ENCODE measurements at regions not wholly inside any gene's neighbourhood (a gene's known extent, or its start where the extent isn't known, plus 50 kb on each side); places are given as distances from the start of the nearest gene placed in this dataset.

- H3K27me3 Mint-ChIP-seq (ENCODE audit: low read depth, poor library complexity) = no peaks in the 10 kb centered on the region
- H3K9me3 Mint-ChIP-seq = no peaks in the 10 kb centered on the region
- no peak for TF ChIP-seq CTCF (IDR thresholded peaks at IDR 0.05)
- DNase-seq = no peak
- H3K27ac Mint-ChIP-seq = no peak overlapping the region
- H3K36me3 Mint-ChIP-seq (ENCODE audit: low read depth) = no peaks in the 10 kb centered on the region
- H3K4me3 Mint-ChIP-seq = no peak overlapping the region
- H3K4me1 Mint-ChIP-seq = peaks cover 7% of the 10 kb centered on the region
Measured at GRCh38 chr6:54706844-54707605, 139.5 kb upstream of the FAM83B start.

- H3K4me1 Mint-ChIP-seq = peaks cover 7% of the 10 kb centered on the region
Measured at GRCh38 chr6:54710456-54710855, 136.1 kb upstream of the FAM83B start.

GRCh38 chr6:54716010-54716409 lies 130.6 kb upstream of the FAM83B start:
- no peak for DNase-seq
- Mint-ChIP-seq H3K36me3 (ENCODE audit: low read depth) (no peaks in the 10 kb centered on the region), H3K27me3 (ENCODE audit: low read depth, poor library complexity) (no peaks in the 10 kb centered on the region), H3K27ac (peak overlapping the region; percentile 4), H3K9me3 (no peaks in the 10 kb centered on the region), H3K4me3 (no peak overlapping the region), H3K4me1 (peaks cover 17% of the 10 kb centered on the region)
- TF ChIP-seq CTCF (IDR thresholded peaks at IDR 0.05) = no peak

More at GRCh38 chr6:54710456-54710855, 136.1 kb upstream of the FAM83B start:
- H3K36me3 Mint-ChIP-seq (ENCODE audit: low read depth) = no peaks in the 10 kb centered on the region
- H3K9me3 Mint-ChIP-seq = no peaks in the 10 kb centered on the region
- H3K27ac Mint-ChIP-seq = no peak overlapping the region
- no peak for DNase-seq
- H3K4me3 Mint-ChIP-seq = no peak overlapping the region
- TF ChIP-seq CTCF (IDR thresholded peaks at IDR 0.05) = no peak
- H3K27me3 Mint-ChIP-seq (ENCODE audit: low read depth, poor library complexity) = no peaks in the 10 kb centered on the region

- no peak for DNase-seq
- H3K27me3 Mint-ChIP-seq (ENCODE audit: low read depth, poor library complexity) = no peaks in the 10 kb centered on the region
- peaks cover 17% of the 10 kb centered on the region for H3K4me1 Mint-ChIP-seq
- TF ChIP-seq CTCF (IDR thresholded peaks at IDR 0.05) = no peak
- no peaks in the 10 kb centered on the region for H3K36me3 Mint-ChIP-seq (ENCODE audit: low read depth)
- H3K27ac Mint-ChIP-seq = no peak overlapping the region
- no peaks in the 10 kb centered on the region for H3K9me3 Mint-ChIP-seq
- no peak overlapping the region for H3K4me3 Mint-ChIP-seq
Measured at GRCh38 chr6:54716877-54717276, 129.7 kb upstream of the FAM83B start.

GRCh38 chr6:54717849-54718455 lies 128.6 kb upstream of the FAM83B start:
- Mint-ChIP-seq H3K4me1 (peaks cover 17% of the 10 kb centered on the region), H3K4me3 (no peak overlapping the region), H3K27me3 (ENCODE audit: low read depth, poor library complexity) (no peaks in the 10 kb centered on the region), H3K36me3 (ENCODE audit: low read depth) (no peaks in the 10 kb centered on the region), H3K27ac (no peak overlapping the region), H3K9me3 (no peaks in the 10 kb centered on the region)
- peak; percentile 89 for TF ChIP-seq CTCF (IDR thresholded peaks at IDR 0.05)
- peak; percentile 79 for DNase-seq

All from nephron progenitor cell (in vitro differentiated cells).